GM21390 (cell line): ENCODE measurements at regions not wholly inside any gene's neighbourhood (a gene's known extent, or its start where the extent isn't known, plus 50 kb on each side); places are given as distances from the start of the nearest gene placed in this dataset.

Experiments used
- ATAC-seq: cut with Tn5 transposase; IDR thresholded peaks from one replicate; pipeline ENCODE4 v1.9.1; 2021; ENCODE audit not compliant: unreplicated experiment

DNA sequence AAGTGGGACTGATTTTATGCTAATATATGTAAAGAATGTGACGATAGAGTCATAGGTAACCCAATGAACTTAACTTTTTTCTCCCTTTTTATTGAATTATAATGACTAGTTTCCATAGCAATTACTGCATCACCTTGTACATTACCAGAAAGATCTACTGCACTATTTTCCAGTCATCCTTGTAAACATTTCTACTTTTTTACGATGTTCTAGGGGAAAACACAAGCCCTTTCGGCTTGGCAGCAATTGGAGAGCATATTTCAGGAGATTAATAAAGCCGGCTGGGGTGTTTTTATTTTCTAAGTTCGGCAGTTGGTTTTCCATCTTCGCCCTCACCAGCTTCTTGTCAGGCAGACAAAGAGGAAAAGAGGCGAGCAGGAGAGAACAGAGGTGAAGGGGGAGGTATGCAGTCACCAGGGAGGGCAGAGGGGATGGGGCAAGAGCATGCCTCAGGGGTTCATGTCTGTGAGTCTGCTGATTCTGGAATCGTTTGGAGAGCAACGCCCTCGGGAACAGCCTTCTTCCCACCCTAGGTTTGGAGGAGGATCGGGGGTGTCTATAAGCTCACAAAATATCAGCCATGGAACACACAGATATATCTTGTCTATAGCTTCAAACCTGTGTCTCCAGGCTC, 476.4 kb downstream of the MIAT start:
- ATAC-seq: no peak

DNA sequence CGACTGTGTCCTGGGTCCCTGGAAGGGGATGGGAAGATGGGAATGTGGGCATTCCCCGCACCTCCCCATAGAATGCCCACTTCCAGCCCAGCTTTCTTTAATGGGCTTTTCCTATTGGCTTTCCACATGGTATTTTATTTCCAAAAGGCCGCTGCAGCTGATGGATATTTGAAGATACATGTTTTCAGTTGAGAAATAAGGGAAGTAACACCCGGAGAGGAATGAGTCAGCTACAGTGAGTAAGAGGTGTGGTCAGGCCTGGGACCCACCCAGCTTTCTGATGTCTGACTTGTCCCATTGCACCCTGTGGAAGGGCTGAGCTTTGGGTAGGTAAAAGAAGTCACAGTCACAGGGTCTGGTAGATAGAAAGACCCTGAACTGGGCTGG, 476.9 kb downstream of the MIAT start:
- ATAC-seq: no peak

DNA sequence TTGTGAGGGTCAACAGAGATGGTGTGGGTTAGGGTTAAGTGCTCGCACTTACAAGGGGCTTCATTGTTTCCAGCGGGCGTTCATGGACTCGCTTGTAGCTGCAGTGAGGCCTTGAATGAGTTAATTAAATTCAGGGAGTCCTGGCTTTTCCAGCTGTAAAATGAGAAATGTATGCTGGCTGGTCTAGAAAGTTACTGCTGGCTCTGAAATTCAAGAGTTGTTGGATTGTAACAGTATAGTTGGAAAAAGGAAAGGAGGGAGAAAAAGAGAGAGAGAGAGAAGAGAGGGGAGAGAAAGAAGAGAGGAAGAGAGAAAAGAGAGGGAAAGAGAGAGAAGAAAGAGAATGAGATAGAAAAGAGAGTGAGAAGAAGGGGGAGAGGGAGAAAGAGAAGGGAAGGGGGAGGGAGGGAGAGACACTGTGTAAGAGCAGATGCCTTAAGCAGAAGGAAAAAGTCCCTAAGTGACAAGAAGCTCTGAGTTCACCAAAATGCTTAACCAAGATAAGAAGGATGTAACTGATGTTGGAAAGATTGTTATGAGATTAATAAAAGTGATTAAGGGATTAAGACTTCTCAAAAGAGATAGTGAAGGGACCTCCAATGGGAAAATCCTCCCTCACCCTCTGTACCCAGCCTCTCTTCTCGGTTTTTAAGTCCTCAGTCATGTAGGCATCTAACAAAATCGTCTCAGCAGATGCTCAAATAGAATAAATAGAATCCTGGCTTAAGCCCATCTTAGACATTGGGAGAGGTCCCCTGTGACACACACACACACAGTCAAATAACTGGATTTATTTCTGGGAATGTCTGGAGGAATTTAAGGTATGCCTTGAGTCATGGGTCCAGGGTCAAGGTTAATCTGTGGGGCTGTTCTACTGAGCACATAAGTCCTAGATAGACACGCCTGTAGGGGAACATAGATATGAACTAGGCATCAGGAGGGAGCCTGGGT, 477.9 kb downstream of the MIAT start:
- ATAC-seq: no peak

DNA sequence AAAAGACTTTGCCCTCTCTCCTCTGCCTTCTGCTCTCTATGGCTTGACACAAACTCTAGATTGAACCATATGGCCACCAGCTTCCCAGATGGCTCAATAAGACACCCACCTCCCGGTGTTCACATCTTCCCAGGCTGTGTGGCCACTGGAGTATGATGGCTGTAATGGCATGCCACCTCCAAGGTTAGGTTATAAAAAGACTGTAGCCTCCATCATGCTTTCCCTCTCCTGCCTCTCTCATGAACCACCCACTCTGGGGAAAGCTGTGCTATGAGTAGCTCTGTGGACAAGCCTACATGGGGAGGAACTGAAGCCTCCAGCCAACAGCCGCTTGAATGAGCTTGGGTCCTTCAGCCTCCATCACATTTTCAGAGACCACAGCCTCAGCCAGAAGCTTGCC, 479.2 kb downstream of the MIAT start:
- no peak for ATAC-seq

DNA sequence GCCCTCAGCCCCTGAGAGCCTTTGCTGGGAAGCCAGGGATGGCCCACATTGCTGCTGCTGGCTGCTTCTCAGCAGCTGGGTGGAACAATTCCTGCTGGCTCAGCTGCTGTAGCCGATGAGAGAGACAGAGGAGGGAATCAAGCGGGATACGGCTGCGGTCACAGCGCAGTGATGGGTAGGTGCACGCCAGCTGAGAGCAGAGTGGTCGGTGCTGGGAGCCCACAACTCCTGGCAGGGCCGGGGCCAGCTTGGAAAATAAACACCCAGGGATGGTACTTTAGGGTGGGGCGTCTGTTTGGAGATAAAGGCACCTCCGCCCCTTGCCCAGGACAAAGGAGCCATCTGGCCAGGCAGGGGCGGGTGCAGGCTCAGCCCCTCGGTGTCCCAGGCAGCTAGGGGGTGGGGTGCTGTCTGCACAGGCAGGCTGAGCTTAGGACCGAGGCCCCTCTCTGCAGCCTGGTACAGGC, 480.5 kb downstream of the MIAT start:
- ATAC-seq: no peak

DNA sequence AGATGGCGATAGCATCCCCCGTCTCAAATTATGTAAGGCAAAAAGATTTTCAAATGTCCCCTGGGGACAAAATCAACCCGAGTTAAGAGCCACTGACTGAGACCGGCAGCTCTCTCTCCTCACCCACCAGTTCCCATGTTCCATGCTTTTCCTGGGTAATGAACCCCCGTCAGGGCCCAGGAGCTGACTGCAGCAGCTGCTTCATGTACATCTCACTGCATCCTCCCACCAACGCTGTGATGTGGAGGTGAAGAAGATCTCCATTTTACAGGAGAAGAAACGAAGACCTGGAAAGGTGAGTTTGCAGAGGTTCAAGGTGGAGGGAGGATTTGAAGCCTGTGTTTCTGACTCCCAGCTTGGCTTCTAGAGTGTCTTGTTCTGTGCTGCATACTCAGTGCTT, 481.1 kb downstream of the MIAT start:
- no peak for ATAC-seq

DNA sequence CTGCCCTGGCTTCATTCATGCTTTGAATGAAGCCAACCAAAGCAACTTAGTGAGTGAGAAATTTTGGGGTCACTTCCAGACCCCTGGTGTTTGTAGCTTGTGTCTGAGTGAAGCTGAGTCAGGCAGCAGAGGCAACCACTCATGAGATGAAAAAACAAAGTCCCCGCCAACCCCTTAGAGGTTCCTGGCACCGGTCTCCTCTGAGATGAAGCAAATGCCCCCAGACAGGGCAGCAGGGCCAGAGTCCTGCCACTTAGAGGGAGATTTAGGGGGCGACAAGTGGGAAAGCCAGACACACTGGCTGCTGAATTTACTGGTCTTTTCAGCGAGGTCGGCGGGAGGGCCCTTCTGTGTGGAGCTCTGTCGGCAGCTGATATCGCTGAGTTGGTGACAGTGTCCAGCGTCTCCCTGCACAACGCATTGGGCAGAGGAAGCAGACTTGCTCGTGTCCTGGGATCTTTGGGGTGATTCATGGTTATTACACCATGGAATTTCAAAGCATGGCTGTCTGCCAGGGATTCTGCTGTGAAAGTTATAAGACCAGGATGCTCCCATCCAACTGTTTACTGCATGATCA, 482.6 kb downstream of the MIAT start:
- no peak for ATAC-seq

DNA sequence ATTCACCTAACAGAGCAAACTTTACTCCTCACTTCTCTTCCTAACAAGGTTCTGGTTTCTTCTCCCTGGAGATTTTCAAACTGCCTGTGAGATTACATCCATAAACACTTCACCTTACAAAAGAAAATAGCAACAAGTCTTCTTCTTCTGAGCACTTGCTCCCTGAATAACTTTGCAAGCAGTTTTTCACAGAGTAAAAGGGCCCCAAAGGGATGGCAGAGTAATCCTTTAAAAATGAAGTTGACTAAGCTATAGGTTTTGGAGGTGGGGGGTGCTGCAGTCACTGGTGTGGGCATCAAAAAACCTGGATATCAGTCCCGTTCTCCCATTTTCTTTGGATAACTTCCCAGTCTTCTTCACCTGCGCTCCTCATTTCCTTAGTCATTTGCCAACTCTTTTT, 484.9 kb downstream of the MIAT start:
- no peak for ATAC-seq

DNA sequence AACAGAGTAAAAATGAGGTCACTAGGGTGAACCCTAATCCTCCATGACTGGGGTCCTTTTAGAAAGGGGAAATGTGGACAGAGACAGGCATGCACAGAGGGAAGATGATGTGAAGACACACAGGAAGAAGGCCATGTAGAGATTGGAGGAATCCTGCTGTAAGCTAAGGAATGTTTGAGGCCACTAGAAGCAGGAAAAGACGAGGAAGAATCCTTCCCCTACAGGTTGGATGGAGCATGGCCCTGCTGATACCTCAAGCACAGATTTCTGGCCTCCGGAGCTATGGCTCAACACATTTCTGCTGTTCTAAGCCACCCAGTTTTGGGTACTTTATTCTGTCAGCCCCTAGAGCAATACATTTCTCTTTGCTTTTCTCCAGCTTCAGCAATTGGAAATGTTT, 486.9 kb downstream of the MIAT start:
- ATAC-seq: no peak

DNA sequence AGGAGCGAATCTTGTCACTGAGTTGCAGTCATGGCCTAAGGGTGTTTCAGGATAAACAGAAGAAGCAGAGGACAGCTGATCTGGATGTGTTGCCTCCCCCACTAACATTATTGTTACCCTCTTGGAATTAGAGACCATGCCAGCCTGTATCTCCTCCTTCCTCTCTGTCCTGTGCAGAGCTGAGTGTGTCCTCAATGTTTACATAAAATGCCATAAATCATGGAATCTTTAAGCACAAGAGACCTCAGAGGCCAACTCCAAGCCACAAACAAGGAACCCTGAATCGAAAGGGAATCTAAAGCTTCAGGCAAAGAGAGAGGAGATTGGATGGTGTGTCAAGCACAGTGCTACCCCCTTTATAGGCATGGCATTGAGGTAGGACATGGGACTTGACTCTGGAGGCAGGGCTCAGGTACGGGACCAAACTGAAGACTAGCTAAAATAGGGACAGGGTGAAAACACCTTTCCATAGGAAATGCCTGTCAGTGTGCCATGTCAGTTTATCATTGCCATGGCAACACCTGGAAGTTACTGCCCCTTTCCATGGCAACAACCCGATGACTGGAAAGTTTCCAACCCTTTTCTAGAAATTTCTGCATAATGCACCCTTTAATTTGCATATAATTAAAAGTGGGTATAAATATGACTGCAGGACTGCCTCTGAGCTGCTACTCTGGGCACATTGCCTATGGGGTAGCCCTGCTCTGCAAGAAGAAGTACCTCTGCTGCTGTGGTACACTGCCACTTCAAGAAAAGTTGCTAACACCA, 489.7 kb downstream of the MIAT start:
- no peak for ATAC-seq

DNA sequence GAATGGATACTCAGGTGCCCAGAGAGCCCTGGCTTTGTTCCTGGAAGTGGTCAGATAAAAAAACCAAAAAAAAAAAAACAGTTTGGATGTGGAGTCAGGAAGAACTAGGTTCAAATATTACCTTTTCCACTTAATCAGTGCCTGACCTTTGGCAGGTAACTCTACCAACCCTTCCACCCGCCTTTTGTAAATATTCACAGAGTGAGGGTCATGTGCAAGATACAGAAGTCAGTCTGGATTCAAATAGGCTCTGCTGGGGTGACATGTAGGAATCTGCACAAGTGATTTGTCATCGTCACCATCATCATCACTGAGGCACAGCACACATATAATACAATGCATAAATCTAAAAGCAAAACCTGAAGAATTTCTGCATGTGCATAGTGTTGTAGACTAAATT, 490.7 kb downstream of the MIAT start:
- ATAC-seq: no peak

DNA sequence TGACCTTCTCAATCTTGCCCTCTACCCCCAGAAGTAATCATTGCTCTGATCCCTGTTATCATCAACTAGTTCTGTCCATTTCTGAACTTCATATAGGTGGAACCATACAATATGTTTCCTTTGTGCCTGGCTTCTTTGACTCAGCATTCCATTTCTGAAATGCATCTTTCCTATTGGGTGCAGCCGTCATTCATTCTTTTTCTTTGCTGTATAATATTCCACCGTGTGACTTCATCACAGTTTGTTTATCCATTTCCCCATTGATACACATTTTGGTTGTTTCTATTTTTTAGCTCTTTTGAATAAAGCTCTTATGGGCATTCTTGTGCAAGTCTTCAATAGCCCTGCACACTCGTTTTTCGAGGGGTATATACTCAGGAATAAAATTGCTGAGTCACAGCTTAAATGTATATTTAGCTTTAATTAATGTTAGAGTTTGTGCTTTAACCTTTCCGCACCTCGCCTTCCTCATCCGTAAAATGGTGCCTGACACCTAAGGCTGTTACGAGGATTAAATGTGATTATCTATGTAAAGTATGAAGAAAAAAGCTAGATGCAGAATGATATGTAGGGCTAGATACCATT, 491.6 kb downstream of the MIAT start:
- no peak for ATAC-seq

DNA sequence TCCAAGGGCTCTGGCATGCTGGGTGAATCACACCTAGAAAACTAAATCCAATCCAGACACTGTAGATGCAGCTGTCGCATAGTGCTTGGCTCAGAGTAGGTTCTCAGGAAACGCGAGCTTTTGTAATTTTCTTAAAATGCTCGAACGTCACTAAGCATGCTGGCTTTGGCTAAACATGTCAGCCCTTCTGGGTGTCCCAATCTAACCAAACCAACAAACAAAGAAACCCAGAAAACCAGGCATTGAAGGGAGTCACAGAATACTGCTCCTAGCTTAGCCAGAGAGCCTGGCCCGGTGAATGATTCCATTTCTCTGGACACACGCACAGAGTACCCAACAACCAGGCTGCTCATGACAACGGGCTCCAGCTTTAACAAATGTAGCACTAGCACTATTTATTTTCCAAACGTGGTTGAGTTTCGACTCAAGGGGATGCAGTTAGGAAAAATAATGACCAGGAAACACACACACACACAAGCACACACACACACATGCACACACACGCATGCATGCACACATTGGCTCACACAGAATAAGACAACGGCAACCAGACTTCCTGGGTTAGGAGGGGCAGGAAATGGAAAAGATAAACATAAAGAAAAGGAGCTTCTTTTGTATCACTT, 492.6 kb downstream of the MIAT start:
- no peak for ATAC-seq

DNA sequence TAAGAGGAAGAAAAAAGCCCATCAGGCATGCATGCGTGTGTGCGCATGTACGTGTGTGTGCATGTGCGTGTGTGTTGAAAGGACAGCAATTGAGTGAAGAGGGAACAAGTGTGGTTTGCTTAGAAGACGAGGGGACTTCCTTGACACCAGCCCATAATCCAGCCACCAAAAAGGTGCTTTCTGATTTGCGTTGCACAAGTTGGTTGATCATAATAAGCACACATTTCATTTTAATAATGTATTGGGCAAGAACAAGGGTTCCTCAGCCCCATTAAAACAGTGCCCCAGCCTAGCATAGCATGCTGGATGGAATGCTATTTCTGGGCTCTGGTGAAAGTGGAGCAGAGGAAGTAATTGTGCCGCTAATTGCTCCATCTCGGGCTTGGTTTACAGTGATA, 493.2 kb downstream of the MIAT start:
- ATAC-seq: no peak

DNA sequence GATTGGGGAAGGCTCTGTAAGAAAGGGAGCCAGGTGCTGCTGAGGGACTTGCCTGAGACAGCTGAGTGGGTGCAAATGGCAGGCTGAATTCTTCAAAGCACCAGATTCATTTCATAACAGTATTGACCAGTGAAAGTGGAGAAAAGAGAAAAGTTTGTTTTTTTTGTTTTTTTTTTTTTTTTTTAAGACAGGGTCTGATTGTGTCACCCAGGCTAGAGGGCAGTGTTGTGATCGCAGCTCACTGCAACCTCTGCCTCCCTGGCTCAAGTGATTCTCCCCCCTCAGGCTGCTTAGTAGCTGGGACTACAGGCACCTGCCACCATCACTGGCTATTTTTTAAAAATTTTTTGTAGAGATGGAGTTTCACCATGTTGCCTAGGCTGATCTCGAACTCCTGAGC, 494.0 kb downstream of the MIAT start:
- ATAC-seq: no peak

DNA sequence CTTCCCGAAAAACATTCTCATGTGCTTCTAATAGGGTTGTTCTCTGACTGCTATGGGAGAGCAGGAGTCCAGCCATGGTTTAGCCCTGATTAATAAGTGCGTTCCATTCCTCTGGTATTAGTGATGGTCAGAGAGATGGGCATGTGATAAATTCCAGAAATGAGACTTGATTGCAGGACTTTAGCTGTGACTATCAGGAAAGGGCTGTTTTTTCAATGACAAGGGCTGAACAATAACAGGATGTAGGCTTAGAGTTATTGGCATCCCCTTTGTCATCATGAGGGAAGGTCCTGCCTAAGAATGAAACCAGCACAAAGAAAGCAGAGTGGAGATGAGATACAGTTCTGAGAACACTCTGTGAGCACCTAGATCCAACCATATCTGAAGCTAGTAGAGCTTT, 494.6 kb downstream of the MIAT start:
- ATAC-seq: no peak

DNA sequence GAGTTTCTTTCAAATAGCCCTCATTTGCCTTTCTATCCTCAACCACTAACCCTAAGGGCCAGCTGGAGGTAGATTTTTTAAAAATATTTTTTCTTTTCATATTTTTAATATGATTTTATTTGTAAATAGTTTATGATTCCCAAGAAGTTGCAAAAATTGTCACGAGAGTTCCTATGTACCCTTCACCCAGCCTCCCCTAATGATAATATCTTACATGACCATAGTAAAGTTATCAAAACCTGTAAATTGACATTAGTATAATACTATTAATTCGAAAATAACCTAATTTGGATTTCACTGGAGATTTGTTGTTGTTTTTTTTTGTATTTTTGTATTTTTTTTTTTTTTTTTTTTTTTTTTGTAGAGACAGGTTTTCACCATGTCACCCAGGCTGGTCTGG, 495.5 kb downstream of the MIAT start:
- ATAC-seq: no peak

DNA sequence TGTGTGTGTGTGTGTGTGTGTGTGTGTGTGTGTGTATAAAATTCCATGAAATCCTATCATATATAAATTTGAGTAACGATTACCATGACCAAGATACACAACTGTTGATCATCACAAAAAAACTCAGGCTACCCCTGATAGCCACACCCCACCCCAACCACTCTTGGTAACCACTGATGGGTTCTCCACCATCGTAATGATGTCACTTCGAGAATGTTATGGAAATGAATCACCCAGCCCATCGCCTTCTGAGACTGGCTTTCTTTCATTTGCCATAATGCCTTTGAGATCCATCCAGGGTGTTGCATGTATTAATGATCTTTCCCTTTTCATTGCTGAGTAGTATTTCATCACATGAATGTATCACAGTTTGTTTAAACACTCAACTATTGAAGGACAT, 496.0 kb downstream of the MIAT start:
- ATAC-seq: no peak

DNA sequence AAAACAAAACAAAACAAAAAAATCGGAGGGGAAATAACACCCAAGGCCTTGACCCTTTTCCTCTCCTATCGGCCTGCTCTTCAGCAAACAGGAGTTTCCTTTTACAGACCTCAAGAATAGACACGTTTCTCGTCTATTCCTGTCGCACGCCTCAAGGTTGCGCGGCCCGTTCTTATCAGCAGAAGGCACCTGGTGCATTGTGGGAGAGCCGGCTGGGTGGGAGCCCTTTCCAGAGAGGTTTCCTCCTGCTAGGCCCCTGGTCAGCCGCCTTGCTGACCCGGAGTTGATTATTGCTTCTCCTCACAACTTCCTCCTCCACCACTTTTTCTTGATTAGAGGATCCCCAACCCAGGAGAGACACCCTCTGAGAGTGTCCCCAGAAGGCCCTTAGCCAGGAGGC, 497.3 kb downstream of the MIAT start:
- no peak for ATAC-seq

DNA sequence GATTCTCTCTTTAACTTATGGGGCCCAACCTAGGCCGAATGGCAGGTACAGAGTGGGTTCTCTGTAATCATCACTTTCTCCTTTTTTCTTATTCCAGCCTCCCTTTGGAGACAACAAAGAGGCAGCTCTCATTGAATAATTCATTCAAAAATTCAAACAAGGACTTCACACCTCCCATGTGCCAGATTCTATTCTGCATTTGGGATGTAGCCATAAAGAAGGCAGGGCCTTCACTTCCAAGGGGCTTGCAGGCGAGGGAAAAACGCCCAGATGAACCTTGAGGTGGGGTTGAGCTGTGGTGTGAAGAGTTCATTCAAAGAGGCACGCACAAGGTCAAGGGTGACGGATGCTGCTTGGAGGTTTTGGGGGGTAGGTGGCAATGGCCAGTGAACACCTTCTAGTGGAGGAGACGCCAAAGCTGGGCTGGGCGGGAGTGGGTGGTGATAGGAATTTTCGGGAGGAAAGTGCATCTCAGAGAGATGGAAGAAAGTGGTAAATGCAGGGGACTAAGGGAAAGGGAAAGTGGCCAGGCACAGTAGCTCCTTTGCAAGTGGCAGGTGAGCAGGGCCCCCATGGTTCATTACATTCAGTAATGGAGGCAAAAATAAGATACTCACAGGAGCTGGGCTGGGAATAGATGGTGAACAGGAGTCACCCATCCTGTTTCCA, 499.6 kb downstream of the MIAT start:
- no peak for ATAC-seq
